Activated CD8-positive, alpha-beta memory T cell treated with anti-CD3 and anti-CD28 coated beads, Interleukin-2, amount 10 ng/mL, durations not matched to agents 7 days and 5 days (primary cell): ENCODE measurements at regions not wholly inside any gene's neighbourhood (a gene's known extent, or its start where the extent isn't known, plus 50 kb on each side); places are given as distances from the start of the nearest gene placed in this dataset.

Source experiments
- ATAC-seq: fragments of 150-1000 bp; cut with Tn5 transposase; one replicate; pipeline ENCODE4 v1.10.0; 2021; ENCODE audit warnings: moderate library complexity
- CTCF ChIA-PET: fragments of 350-600 bp; sonication (Branson Sonifier 250); formaldehyde crosslinking; loops from one replicate; lab custom pipeline; 2021; ENCODE audit warnings: antibody characterized with exemption; lab: Charles Lee
- DNase-seq: peaks from one replicate; pipeline ENCODE4 v3.0.0-alpha.2; 2020
- H3K27ac Mint-ChIP-seq: one replicate; pipeline ENCODE4 v1.8.0; 2021; ENCODE audit warnings: mild to moderate bottlenecking, mixed read lengths
- H3K27me3 Mint-ChIP-seq: one replicate; pipeline ENCODE4 v1.8.0; 2021; ENCODE audit warnings: mixed read lengths
- H3K36me3 Mint-ChIP-seq: one replicate; pipeline ENCODE4 v1.8.0; 2021; ENCODE audit warnings: mild to moderate bottlenecking, mixed read lengths
- H3K4me1 Mint-ChIP-seq: one replicate; pipeline ENCODE4 v1.8.0; 2021; ENCODE audit warnings: mixed read lengths
- H3K4me3 Mint-ChIP-seq: one replicate; pipeline ENCODE4 v1.8.0; 2021; ENCODE audit warnings: mild to moderate bottlenecking, moderate library complexity, mixed read lengths
- H3K9me3 Mint-ChIP-seq: one replicate; pipeline ENCODE4 v1.8.0; 2022; ENCODE audit warnings: low read depth, mixed read lengths

GRCh38 chr19:32254509-32254890, 90.9 kb upstream of the ZNF507 start:
- CTCF ChIA-PET: no interaction called here
- Mint-ChIP-seq H3K27ac (no peak overlapping the region), H3K9me3 (no peaks in the 10 kb centered on the region), H3K27me3 (no peaks in the 10 kb centered on the region), H3K4me1 (peaks cover 2% of the 10 kb centered on the region), H3K4me3 (no peak overlapping the region), H3K36me3 (no peaks in the 10 kb centered on the region)
- no peak for ATAC-seq
- no peak for DNase-seq

GRCh38 chr19:32255536-32256295, 89.7 kb upstream of the ZNF507 start:
- no peaks in the 10 kb centered on the region for H3K36me3 Mint-ChIP-seq
- H3K4me1 Mint-ChIP-seq: peaks cover 2% of the 10 kb centered on the region
- DNase-seq: no peak
- CTCF ChIA-PET: no interaction called here
- H3K27me3 Mint-ChIP-seq: no peaks in the 10 kb centered on the region
- H3K9me3 Mint-ChIP-seq: peaks cover 2% of the 10 kb centered on the region
- ATAC-seq: no peak
- H3K4me3 Mint-ChIP-seq: no peak overlapping the region
- no peak overlapping the region for H3K27ac Mint-ChIP-seq

- Mint-ChIP-seq H3K27me3 (no peaks in the 10 kb centered on the region), H3K9me3 (peaks cover 2% of the 10 kb centered on the region), H3K36me3 (no peaks in the 10 kb centered on the region), H3K4me1 (peaks cover 2% of the 10 kb centered on the region), H3K27ac (no peak overlapping the region), H3K4me3 (no peak overlapping the region)
- CTCF ChIA-PET: no interaction called here
- ATAC-seq (no peak), DNase-seq (no peak)
These were observed 89.0 kb upstream of the ZNF507 start for GRCh38 chr19:32256341-32256975.

- Mint-ChIP-seq H3K4me3 (no peak overlapping the region), H3K9me3 (peaks cover 2% of the 10 kb centered on the region), H3K27me3 (no peaks in the 10 kb centered on the region), H3K27ac (no peak overlapping the region), H3K36me3 (no peaks in the 10 kb centered on the region), H3K4me1 (peaks cover 2% of the 10 kb centered on the region)
- DNase-seq (no peak), ATAC-seq (no peak)
- CTCF ChIA-PET: no interaction called here
These were observed 87.9 kb upstream of the ZNF507 start for GRCh38 chr19:32257326-32258073.

GRCh38 chr19:32258167-32258566, 87.2 kb upstream of the ZNF507 start:
- no peak for DNase-seq
- no peak for ATAC-seq
- H3K4me1 Mint-ChIP-seq: peaks cover 2% of the 10 kb centered on the region
- CTCF ChIA-PET: no interaction called here
- no peak overlapping the region for H3K27ac Mint-ChIP-seq
- H3K36me3 Mint-ChIP-seq: no peaks in the 10 kb centered on the region
- H3K27me3 Mint-ChIP-seq: no peaks in the 10 kb centered on the region
- H3K9me3 Mint-ChIP-seq: peaks cover 2% of the 10 kb centered on the region
- H3K4me3 Mint-ChIP-seq: no peak overlapping the region

GRCh38 chr19:32264568-32264967, 80.8 kb upstream of the ZNF507 start:
- H3K27me3 Mint-ChIP-seq: no peaks in the 10 kb centered on the region
- DNase-seq: no peak
- no peaks in the 10 kb centered on the region for H3K36me3 Mint-ChIP-seq
- no peak for ATAC-seq
- CTCF ChIA-PET: no interaction called here
- H3K27ac Mint-ChIP-seq: no peak overlapping the region
- H3K4me3 Mint-ChIP-seq: no peak overlapping the region
- peaks cover 2% of the 10 kb centered on the region for H3K9me3 Mint-ChIP-seq
- H3K4me1 Mint-ChIP-seq: no peaks in the 10 kb centered on the region

- no peak for ATAC-seq
- Mint-ChIP-seq H3K4me3 (no peak overlapping the region), H3K27ac (no peak overlapping the region), H3K36me3 (no peaks in the 10 kb centered on the region), H3K27me3 (no peaks in the 10 kb centered on the region), H3K4me1 (no peaks in the 10 kb centered on the region), H3K9me3 (no peaks in the 10 kb centered on the region)
- CTCF ChIA-PET: no interaction called here
- no peak for DNase-seq
These were observed 79.4 kb upstream of the ZNF507 start for GRCh38 chr19:32265995-32266394.

- no peaks in the 10 kb centered on the region for H3K36me3 Mint-ChIP-seq
- no peaks in the 10 kb centered on the region for H3K4me1 Mint-ChIP-seq
- H3K27ac Mint-ChIP-seq: no peak overlapping the region
- H3K9me3 Mint-ChIP-seq: no peaks in the 10 kb centered on the region
- CTCF ChIA-PET: no interaction called here
- H3K4me3 Mint-ChIP-seq: no peak overlapping the region
- H3K27me3 Mint-ChIP-seq: no peaks in the 10 kb centered on the region
- DNase-seq (no peak), ATAC-seq (no peak)
These were observed 79.0 kb upstream of the ZNF507 start for GRCh38 chr19:32266460-32266859.

- DNase-seq: no peak
- CTCF ChIA-PET: no interaction called here
These were observed 77.0 kb upstream of the ZNF507 start for GRCh38 chr19:32268381-32268780.

GRCh38 chr19:32269831-32270230, 75.6 kb upstream of the ZNF507 start:
- CTCF ChIA-PET: no interaction called here

More at GRCh38 chr19:32268381-32268780, 77.0 kb upstream of the ZNF507 start:
- no peaks in the 10 kb centered on the region for H3K9me3 Mint-ChIP-seq
- H3K36me3 Mint-ChIP-seq: no peaks in the 10 kb centered on the region
- no peak overlapping the region for H3K27ac Mint-ChIP-seq
- H3K4me3 Mint-ChIP-seq: no peak overlapping the region
- H3K27me3 Mint-ChIP-seq: no peaks in the 10 kb centered on the region
- H3K4me1 Mint-ChIP-seq: no peaks in the 10 kb centered on the region
- no peak for ATAC-seq

GRCh38 chr19:32273483-32273882, 71.9 kb upstream of the ZNF507 start:
- Mint-ChIP-seq H3K9me3 (no peaks in the 10 kb centered on the region), H3K36me3 (no peaks in the 10 kb centered on the region), H3K4me1 (no peaks in the 10 kb centered on the region), H3K27me3 (peaks cover 3% of the 10 kb centered on the region), H3K4me3 (no peak overlapping the region), H3K27ac (no peak overlapping the region)
- CTCF ChIA-PET: no interaction called here
- DNase-seq: no peak
- no peak for ATAC-seq

More at GRCh38 chr19:32269831-32270230, 75.6 kb upstream of the ZNF507 start:
- H3K27ac Mint-ChIP-seq: no peak overlapping the region
- no peak for DNase-seq
- H3K36me3 Mint-ChIP-seq: no peaks in the 10 kb centered on the region
- H3K9me3 Mint-ChIP-seq: no peaks in the 10 kb centered on the region
- no peaks in the 10 kb centered on the region for H3K4me1 Mint-ChIP-seq
- H3K4me3 Mint-ChIP-seq: no peak overlapping the region
- peaks cover 3% of the 10 kb centered on the region for H3K27me3 Mint-ChIP-seq
- no peak for ATAC-seq

GRCh38 chr19:32287086-32287485, 58.3 kb upstream of the ZNF507 start:
- no peak for DNase-seq
- CTCF ChIA-PET: interaction anchor here (0.9 to 1.0 kb wide), 2 partner anchors 282 to 1603 kb away, joined by 4 read pairs; no protein-coding TSS in a partner anchor
- no peaks in the 10 kb centered on the region for H3K4me1 Mint-ChIP-seq
- no peak for ATAC-seq
- peaks cover 4% of the 10 kb centered on the region for H3K27me3 Mint-ChIP-seq
- H3K27ac Mint-ChIP-seq: no peak overlapping the region
- no peaks in the 10 kb centered on the region for H3K9me3 Mint-ChIP-seq
- H3K4me3 Mint-ChIP-seq: no peak overlapping the region
- H3K36me3 Mint-ChIP-seq: no peaks in the 10 kb centered on the region

GRCh38 chr19:32287811-32288227, 57.6 kb upstream of the ZNF507 start:
- DNase-seq (peak; percentile 43), ATAC-seq (no peak)
- no peaks in the 10 kb centered on the region for H3K9me3 Mint-ChIP-seq
- no peaks in the 10 kb centered on the region for H3K4me1 Mint-ChIP-seq
- H3K27me3 Mint-ChIP-seq: peaks cover 4% of the 10 kb centered on the region
- CTCF ChIA-PET: interaction anchor here (1.0 kb wide), 1 partner anchor 281 kb away, joined by 4 read pairs; no protein-coding TSS in a partner anchor
- no peak overlapping the region for H3K4me3 Mint-ChIP-seq
- no peak overlapping the region for H3K27ac Mint-ChIP-seq
- H3K36me3 Mint-ChIP-seq: no peaks in the 10 kb centered on the region
